ENCODE measurements at regions not wholly inside any gene's neighbourhood (a gene's known extent, or its start where the extent isn't known, plus 50 kb on each side); places are given as distances from the start of the nearest gene placed in this dataset.
A peak's percentile ranks its signal among the peaks of the same experiment; 100 is the strongest.

DNA sequence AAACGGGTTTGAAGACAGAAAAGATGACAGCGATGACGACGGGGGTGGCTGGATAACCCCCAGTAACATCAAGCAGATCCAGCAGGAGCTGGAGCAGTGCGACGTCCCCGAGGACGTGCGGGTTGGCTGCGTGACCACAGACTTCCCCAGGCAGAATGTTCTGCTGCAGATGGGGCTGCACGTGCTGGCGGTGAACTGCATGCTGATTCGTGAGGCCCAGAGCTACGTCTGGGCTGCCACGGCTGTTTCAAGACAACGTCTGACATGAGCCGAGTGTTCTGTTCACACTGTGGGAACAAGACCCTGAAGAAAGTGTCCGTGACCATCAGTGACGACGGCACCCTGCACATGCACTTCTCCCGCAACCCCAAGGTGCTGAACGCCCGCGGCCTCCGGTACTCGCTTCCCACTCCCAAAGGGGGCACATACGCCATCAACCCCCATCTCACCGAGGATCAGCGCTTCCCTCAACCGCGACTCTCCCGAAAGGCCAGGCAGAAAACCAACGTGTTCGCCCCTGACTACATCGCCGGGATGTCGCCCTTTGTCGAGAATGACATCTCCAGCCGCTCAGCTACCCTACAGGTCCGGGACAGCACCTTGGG lies 319.2 kb upstream of the SLC7A11 start:
- DNase-seq (ENCODE audit: low read depth, low spot score), result no peak
- no peaks in the 10 kb centered on the region for H3K27me3 Mint-ChIP-seq (ENCODE audit: low read depth)
- H3K4me3 Mint-ChIP-seq, result no peak overlapping the region
- TF ChIP-seq, protein P1, sequence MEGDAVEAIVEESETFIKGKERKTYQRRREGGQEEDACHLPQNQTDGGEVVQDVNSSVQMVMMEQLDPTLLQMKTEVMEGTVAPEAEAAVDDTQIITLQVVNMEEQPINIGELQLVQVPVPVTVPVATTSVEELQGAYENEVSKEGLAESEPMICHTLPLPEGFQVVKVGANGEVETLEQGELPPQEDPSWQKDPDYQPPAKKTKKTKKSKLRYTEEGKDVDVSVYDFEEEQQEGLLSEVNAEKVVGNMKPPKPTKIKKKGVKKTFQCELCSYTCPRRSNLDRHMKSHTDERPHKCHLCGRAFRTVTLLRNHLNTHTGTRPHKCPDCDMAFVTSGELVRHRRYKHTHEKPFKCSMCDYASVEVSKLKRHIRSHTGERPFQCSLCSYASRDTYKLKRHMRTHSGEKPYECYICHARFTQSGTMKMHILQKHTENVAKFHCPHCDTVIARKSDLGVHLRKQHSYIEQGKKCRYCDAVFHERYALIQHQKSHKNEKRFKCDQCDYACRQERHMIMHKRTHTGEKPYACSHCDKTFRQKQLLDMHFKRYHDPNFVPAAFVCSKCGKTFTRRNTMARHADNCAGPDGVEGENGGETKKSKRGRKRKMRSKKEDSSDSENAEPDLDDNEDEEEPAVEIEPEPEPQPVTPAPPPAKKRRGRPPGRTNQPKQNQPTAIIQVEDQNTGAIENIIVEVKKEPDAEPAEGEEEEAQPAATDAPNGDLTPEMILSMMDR (conservative IDR thresholded peaks at IDR 0.05), result no peak
- peaks cover 2% of the 10 kb centered on the region for H3K9me3 Mint-ChIP-seq
- no peaks in the 10 kb centered on the region for H3K36me3 Mint-ChIP-seq (ENCODE audit: low read depth)
- no peaks in the 10 kb centered on the region for H3K4me1 Mint-ChIP-seq
- H3K27ac Mint-ChIP-seq (ENCODE audit: unreplicated experiment), result no peak overlapping the region

DNA sequence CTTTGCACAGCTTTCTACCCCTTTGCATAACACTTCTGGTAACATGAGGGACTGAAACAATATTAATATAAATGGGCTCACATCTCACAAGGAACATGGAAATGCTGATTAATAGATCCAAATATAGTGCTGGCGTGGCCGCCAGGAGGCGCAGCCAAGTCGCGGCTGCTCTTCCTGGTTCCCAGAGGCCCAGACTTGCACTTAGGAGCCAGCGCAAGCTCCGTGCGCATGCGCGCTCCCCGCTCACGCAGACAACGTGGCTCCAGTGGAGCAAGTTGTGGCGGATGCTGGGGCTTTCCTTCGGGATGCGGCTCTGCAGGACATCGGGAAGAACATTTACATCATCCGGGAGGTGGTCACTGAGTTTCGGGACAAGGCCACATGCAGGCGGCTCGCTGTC lies 318.3 kb upstream of the SLC7A11 start:
- H3K36me3 Mint-ChIP-seq (ENCODE audit: low read depth), result no peaks in the 10 kb centered on the region
- H3K4me1 Mint-ChIP-seq, result peaks cover 2% of the 10 kb centered on the region
- no peak overlapping the region for H3K27ac Mint-ChIP-seq (ENCODE audit: unreplicated experiment)
- peaks cover 2% of the 10 kb centered on the region for H3K9me3 Mint-ChIP-seq
- TF ChIP-seq, protein P1 (conservative IDR thresholded peaks at IDR 0.05), result no peak
- no peak overlapping the region for H3K4me3 Mint-ChIP-seq
- no peak for DNase-seq (ENCODE audit: low read depth, low spot score)
- H3K27me3 Mint-ChIP-seq (ENCODE audit: low read depth), result no peaks in the 10 kb centered on the region

DNA sequence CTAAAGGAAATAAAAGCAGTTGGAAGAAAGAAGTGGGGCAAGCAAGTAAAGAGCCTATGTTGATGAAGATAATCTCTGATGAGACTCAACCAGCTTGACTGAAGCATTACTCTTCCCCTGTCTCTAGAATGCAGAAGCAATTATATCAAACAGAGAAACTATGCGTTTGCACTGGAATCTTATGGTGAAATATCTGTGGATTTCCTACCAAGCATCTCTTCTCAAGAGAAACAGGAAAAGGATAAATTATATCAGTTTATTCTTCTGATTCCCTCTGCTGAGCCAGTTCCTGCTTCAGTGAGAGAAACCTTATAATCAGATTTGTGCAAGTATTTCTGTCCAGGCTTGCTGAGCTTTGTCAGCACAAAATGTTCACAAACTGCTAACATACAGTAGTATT lies 316.7 kb upstream of the SLC7A11 start:
- Mint-ChIP-seq H3K4me1 (peaks cover 6% of the 10 kb centered on the region), H3K36me3 (ENCODE audit: low read depth) (no peaks in the 10 kb centered on the region), H3K9me3 (peaks cover 2% of the 10 kb centered on the region), H3K4me3 (no peak overlapping the region), H3K27ac (ENCODE audit: unreplicated experiment) (no peak overlapping the region), H3K27me3 (ENCODE audit: low read depth) (no peaks in the 10 kb centered on the region)
- DNase-seq (ENCODE audit: low read depth, low spot score), result no peak
- TF ChIP-seq, protein P1 (conservative IDR thresholded peaks at IDR 0.05), result no peak

DNA sequence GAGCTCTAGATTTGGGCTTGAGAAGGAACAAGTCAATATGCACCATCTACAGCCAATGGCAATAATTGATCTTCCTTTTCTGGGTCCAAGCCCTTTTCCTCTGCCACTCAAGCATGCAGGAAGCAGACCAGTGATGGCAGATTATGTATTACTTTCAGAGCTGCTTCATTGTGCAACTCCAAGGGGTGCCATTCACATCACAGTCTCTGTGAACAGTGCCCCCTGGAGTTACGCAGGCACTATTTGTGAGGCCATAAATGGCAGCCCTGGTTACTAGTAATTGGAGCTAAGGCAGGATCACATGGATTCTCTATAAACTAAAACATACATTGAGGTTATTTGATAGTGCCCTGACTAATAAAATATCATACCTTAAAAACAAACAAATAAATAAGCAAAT lies 313.4 kb upstream of the SLC7A11 start:
- H3K36me3 Mint-ChIP-seq (ENCODE audit: low read depth), result peaks cover 3% of the 10 kb centered on the region
- TF ChIP-seq, protein P1 (conservative IDR thresholded peaks at IDR 0.05), result peak; percentile 46
- H3K27me3 Mint-ChIP-seq (ENCODE audit: low read depth), result no peaks in the 10 kb centered on the region
- H3K27ac Mint-ChIP-seq (ENCODE audit: unreplicated experiment), result no peak overlapping the region
- H3K9me3 Mint-ChIP-seq, result peaks cover 7% of the 10 kb centered on the region
- H3K4me3 Mint-ChIP-seq, result no peak overlapping the region
- H3K4me1 Mint-ChIP-seq, result peaks cover 6% of the 10 kb centered on the region
- DNase-seq (ENCODE audit: low read depth, low spot score), result peak; percentile 11

DNA sequence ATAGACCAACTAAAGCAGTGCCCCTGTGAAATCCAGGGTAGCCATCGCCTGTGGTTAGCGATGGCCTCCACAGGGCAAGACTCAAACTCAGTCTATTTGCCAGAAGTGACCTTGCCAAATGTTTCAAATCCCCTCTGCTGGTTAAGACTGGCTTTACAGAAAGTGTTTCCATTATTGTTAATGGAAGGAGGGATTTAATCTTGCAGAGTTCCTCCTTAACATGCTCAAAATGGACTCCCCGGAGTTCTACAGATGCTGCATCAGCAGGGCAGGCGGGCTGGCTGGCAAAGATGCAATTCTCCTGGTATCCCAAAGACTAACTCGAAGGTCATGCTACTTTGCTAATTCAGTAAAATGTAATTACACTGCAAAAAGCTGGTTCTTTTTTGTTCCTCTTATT lies 313.0 kb upstream of the SLC7A11 start:
- H3K36me3 Mint-ChIP-seq (ENCODE audit: low read depth), result peaks cover 3% of the 10 kb centered on the region
- no peaks in the 10 kb centered on the region for H3K27me3 Mint-ChIP-seq (ENCODE audit: low read depth)
- no peak overlapping the region for H3K4me3 Mint-ChIP-seq
- H3K9me3 Mint-ChIP-seq, result peaks cover 7% of the 10 kb centered on the region
- DNase-seq (ENCODE audit: low read depth, low spot score), result no peak
- TF ChIP-seq, protein P1 (conservative IDR thresholded peaks at IDR 0.05), result no peak
- peaks cover 6% of the 10 kb centered on the region for H3K4me1 Mint-ChIP-seq
- no peak overlapping the region for H3K27ac Mint-ChIP-seq (ENCODE audit: unreplicated experiment)

All from neural crest cell (in vitro differentiated cells).